GM21381 (cell line): ENCODE measurements at regions not wholly inside any gene's neighbourhood (a gene's known extent, or its start where the extent isn't known, plus 50 kb on each side); places are given as distances from the start of the nearest gene placed in this dataset.

ENCODE experiments used
- ATAC-seq: cut with Tn5 transposase; IDR thresholded peaks from one replicate; pipeline ENCODE4 v1.9.1; 2021; ENCODE audit warnings: mild to moderate bottlenecking, moderate library complexity; ENCODE audit not compliant: unreplicated experiment

- no peak for ATAC-seq
Observed at GRCh38 chr16:80489173-80489572, 51.6 kb upstream of the DYNLRB2 start.

GRCh38 chr16:80488167-80488566 is 52.6 kb upstream of the DYNLRB2 start:
- no peak for ATAC-seq

GRCh38 chr16:80480664-80481063 is 60.1 kb upstream of the DYNLRB2 start:
- ATAC-seq: peak; percentile 90

GRCh38 chr16:80477838-80478237 is 63.0 kb upstream of the DYNLRB2 start:
- no peak for ATAC-seq

GRCh38 chr16:80468029-80468428 is 72.8 kb upstream of the DYNLRB2 start:
- no peak for ATAC-seq

- peak; percentile 85 for ATAC-seq
Observed at GRCh38 chr16:80466024-80466987, 74.5 kb upstream of the DYNLRB2 start.

GRCh38 chr16:80463751-80464495 is 76.9 kb upstream of the DYNLRB2 start:
- no peak for ATAC-seq

- no peak for ATAC-seq
Observed at GRCh38 chr16:80463326-80463725, 77.5 kb upstream of the DYNLRB2 start.

- no peak for ATAC-seq
Observed at GRCh38 chr16:80462917-80463316, 77.9 kb upstream of the DYNLRB2 start.

GRCh38 chr16:80460988-80461387 is 79.8 kb upstream of the DYNLRB2 start:
- ATAC-seq: no peak

- ATAC-seq: no peak
Observed at GRCh38 chr16:80459966-80460365, 80.8 kb upstream of the DYNLRB2 start.

GRCh38 chr16:80459331-80459777 is 81.4 kb upstream of the DYNLRB2 start:
- ATAC-seq: no peak

GRCh38 chr16:80457871-80458270 is 82.9 kb upstream of the DYNLRB2 start:
- no peak for ATAC-seq

GRCh38 chr16:80454802-80455201 is 86.0 kb upstream of the DYNLRB2 start:
- ATAC-seq: no peak

GRCh38 chr16:80449392-80449791 is 91.4 kb upstream of the DYNLRB2 start:
- ATAC-seq: no peak

- no peak for ATAC-seq
Observed at GRCh38 chr16:80447241-80447640, 93.6 kb upstream of the DYNLRB2 start.

- ATAC-seq: no peak
Observed at GRCh38 chr16:80442779-80443178, 98.0 kb upstream of the DYNLRB2 start.

- ATAC-seq: peak; percentile 57
Observed at GRCh38 chr16:80441935-80442334, 98.9 kb upstream of the DYNLRB2 start.

- no peak for ATAC-seq
Observed at GRCh38 chr16:80440667-80441066, 100.1 kb upstream of the DYNLRB2 start.

- no peak for ATAC-seq
Observed at GRCh38 chr16:80437707-80438106, 103.1 kb upstream of the DYNLRB2 start.

GRCh38 chr16:80436510-80436909 is 104.3 kb upstream of the DYNLRB2 start:
- no peak for ATAC-seq

- ATAC-seq: no peak
Observed at GRCh38 chr16:80433623-80434022, 107.2 kb upstream of the DYNLRB2 start.
